ENCODE measurements at regions not wholly inside any gene's neighbourhood (a gene's known extent, or its start where the extent isn't known, plus 50 kb on each side); places are given as distances from the start of the nearest gene placed in this dataset.

- no peaks in the 10 kb centered on the region for H3K9me2 ChIP-seq (replicated peaks; ENCODE audit: insufficient read depth)
- no peaks in the 10 kb centered on the region for H3K9me3 ChIP-seq (ENCODE audit: low read depth)
- H3K4me1 ChIP-seq (ENCODE audit: insufficient read depth): no peaks in the 10 kb centered on the region
- H3K27ac ChIP-seq: no peak overlapping the region
- no peaks in the 10 kb centered on the region for H3K36me3 ChIP-seq (replicated peaks; ENCODE audit: insufficient read depth, low read depth)
- H3K79me2 ChIP-seq: no peaks in the 10 kb centered on the region
- DNase-seq (ENCODE audit: low spot score): no peak
- H3K27me3 ChIP-seq: no peaks in the 10 kb centered on the region
- no peaks in the 10 kb centered on the region for H4K20me1 ChIP-seq (ENCODE audit: insufficient read depth, poor library complexity, severe bottlenecking)
- H2AFZ ChIP-seq: no peak overlapping the region
- no peak overlapping the region for H3K4me2 ChIP-seq
- TF ChIP-seq EZH2phosphoT487 (IDR thresholded peaks at IDR 0.05; ENCODE audit: low read depth, severe bottlenecking, unreplicated experiment) (no peak), CTCF (IDR thresholded peaks at IDR 0.05; ENCODE audit: poor library complexity) (no peak), EZH2 (IDR thresholded peaks at IDR 0.05; ENCODE audit: borderline replicate concordance) (no peak)
- H3K4me3 ChIP-seq: no peak overlapping the region
Measured at GRCh38 chr18:23341983-23342382, 111.1 kb upstream of the RIOK3 start.

DNA sequence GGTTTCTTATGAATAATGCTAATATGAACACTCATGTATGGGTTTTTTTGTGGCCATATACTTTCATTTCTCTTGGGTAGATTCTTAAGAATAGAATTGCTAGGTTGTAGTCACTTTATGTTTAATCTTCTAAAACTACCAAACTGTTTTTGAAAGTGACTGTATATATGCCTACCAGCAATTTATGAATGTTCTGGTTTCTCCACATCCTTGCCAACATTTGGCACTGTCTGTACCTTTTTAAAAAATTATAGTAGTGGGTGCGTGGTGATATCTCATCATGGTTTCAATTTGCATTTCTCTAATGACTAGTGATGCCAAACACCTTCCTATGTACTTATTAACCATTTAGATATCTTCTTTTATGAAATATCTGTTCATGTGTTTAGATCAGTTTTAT is 110.6 kb upstream of the RIOK3 start:
- 94% methylated on average over 1 of the region's 1 CpG for WGBS (ENCODE audit: low lambda C conversion rate, missing lambda C conversion rate)
- no peak for DNase-seq (ENCODE audit: low spot score)
- Histone ChIP-seq H3K27me3 (no peaks in the 10 kb centered on the region), H3K4me3 (no peak overlapping the region), H3K27ac (no peak overlapping the region), H3K4me1 (ENCODE audit: insufficient read depth) (no peaks in the 10 kb centered on the region), H3K36me3 (replicated peaks; ENCODE audit: insufficient read depth, low read depth) (no peaks in the 10 kb centered on the region), H3K9me3 (ENCODE audit: low read depth) (no peaks in the 10 kb centered on the region), H3K9me2 (replicated peaks; ENCODE audit: insufficient read depth) (no peaks in the 10 kb centered on the region), H4K20me1 (ENCODE audit: insufficient read depth, poor library complexity, severe bottlenecking) (no peaks in the 10 kb centered on the region), H3K4me2 (no peak overlapping the region), H3K79me2 (no peaks in the 10 kb centered on the region), H2AFZ (no peak overlapping the region)
- TF ChIP-seq CTCF (IDR thresholded peaks at IDR 0.05; ENCODE audit: poor library complexity) (no peak), EZH2phosphoT487 (IDR thresholded peaks at IDR 0.05; ENCODE audit: low read depth, severe bottlenecking, unreplicated experiment) (no peak), EZH2 (IDR thresholded peaks at IDR 0.05; ENCODE audit: borderline replicate concordance) (no peak)

DNA sequence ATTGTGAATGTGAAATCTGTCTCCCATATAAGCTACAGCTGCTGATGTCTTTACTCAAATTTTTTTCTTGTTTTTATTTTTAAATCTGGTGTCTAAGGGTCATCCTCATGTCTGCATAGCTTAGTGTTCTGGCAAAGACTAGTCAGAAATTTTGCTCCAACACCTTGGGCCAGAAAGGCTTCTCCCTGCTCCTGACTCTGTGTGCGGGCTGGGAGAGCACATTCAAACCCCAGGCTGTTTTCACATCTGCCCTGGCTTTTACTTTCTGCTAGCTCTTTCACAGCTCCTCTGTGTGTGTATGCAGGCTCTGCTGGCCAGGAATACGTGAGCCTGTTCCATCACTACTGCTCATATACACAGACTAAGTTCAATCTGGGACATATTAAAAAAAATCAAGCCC is 102.9 kb upstream of the RIOK3 start:
- Histone ChIP-seq H3K79me2 (no peaks in the 10 kb centered on the region), H3K4me2 (no peak overlapping the region), H3K36me3 (replicated peaks; ENCODE audit: insufficient read depth, low read depth) (no peaks in the 10 kb centered on the region), H3K27ac (no peak overlapping the region), H4K20me1 (ENCODE audit: insufficient read depth, poor library complexity, severe bottlenecking) (no peaks in the 10 kb centered on the region), H3K9me2 (replicated peaks; ENCODE audit: insufficient read depth) (no peaks in the 10 kb centered on the region), H3K4me3 (no peak overlapping the region), H3K4me1 (ENCODE audit: insufficient read depth) (no peaks in the 10 kb centered on the region), H3K27me3 (no peaks in the 10 kb centered on the region), H3K9me3 (ENCODE audit: low read depth) (no peaks in the 10 kb centered on the region), H2AFZ (no peak overlapping the region)
- TF ChIP-seq EZH2phosphoT487 (IDR thresholded peaks at IDR 0.05; ENCODE audit: low read depth, severe bottlenecking, unreplicated experiment) (no peak), CTCF (IDR thresholded peaks at IDR 0.05; ENCODE audit: poor library complexity) (no peak), EZH2 (IDR thresholded peaks at IDR 0.05; ENCODE audit: borderline replicate concordance) (no peak)
- no peak for DNase-seq (ENCODE audit: low spot score)
- WGBS (ENCODE audit: low lambda C conversion rate, missing lambda C conversion rate): 87% methylated on average over 2 of the region's 2 CpGs

GRCh38 chr18:23351521-23351920 is 101.6 kb upstream of the RIOK3 start:
- H3K4me3 ChIP-seq: no peak overlapping the region
- no peaks in the 10 kb centered on the region for H3K27me3 ChIP-seq
- TF ChIP-seq CTCF (IDR thresholded peaks at IDR 0.05; ENCODE audit: poor library complexity) (no peak), EZH2phosphoT487 (IDR thresholded peaks at IDR 0.05; ENCODE audit: low read depth, severe bottlenecking, unreplicated experiment) (no peak), EZH2 (IDR thresholded peaks at IDR 0.05; ENCODE audit: borderline replicate concordance) (no peak)
- no peak overlapping the region for H3K27ac ChIP-seq
- no peak overlapping the region for H2AFZ ChIP-seq
- no peaks in the 10 kb centered on the region for H3K9me3 ChIP-seq (ENCODE audit: low read depth)
- H3K4me1 ChIP-seq (ENCODE audit: insufficient read depth): peaks cover 6% of the 10 kb centered on the region
- no peak for DNase-seq (ENCODE audit: low spot score)
- H3K9me2 ChIP-seq (replicated peaks; ENCODE audit: insufficient read depth): no peaks in the 10 kb centered on the region
- H4K20me1 ChIP-seq (ENCODE audit: insufficient read depth, poor library complexity, severe bottlenecking): no peaks in the 10 kb centered on the region
- H3K79me2 ChIP-seq: no peaks in the 10 kb centered on the region
- WGBS (ENCODE audit: low lambda C conversion rate, missing lambda C conversion rate): 96% methylated on average over 4 of the region's 4 CpGs
- no peaks in the 10 kb centered on the region for H3K36me3 ChIP-seq (replicated peaks; ENCODE audit: insufficient read depth, low read depth)
- H3K4me2 ChIP-seq: no peak overlapping the region
